Upper lobe of right lung (tissue), 1 donor: ENCODE measurements at regions not wholly inside any gene's neighbourhood (a gene's known extent, or its start where the extent isn't known, plus 50 kb on each side); places are given as distances from the start of the nearest gene placed in this dataset.

Experiments
- ATAC-seq: fragments of 200-7000 bp; cut with Tn5 transposase; one replicate; pipeline ENCODE4 v1.9.1; 2020; ENCODE audit warnings: mild to moderate bottlenecking, moderate library complexity
- DNase-seq: peaks from one replicate; pipeline ENCODE4 v3.0.0-alpha.2; 2020
- H3K27ac ChIP-seq: fragments of 200-600 bp; one replicate; pipeline ENCODE4 v1.8.0; 2022
- H3K27me3 ChIP-seq: fragments of 200-600 bp; one replicate; pipeline ENCODE4 v1.8.0; 2022; ENCODE audit warnings: mild to moderate bottlenecking
- H3K36me3 ChIP-seq: fragments of 200-600 bp; one replicate; pipeline ENCODE4 v1.8.0; 2022
- H3K4me1 ChIP-seq: fragments of 200-600 bp; one replicate; pipeline ENCODE4 v1.8.0; 2022
- H3K4me3 ChIP-seq: fragments of 200-600 bp; one replicate; pipeline ENCODE4 v1.8.0; 2022; ENCODE audit warnings: mild to moderate bottlenecking
- H3K9me3 ChIP-seq: fragments of 200-600 bp; one replicate; pipeline ENCODE4 v1.8.0; 2022
- CTCF ChIP-seq: fragments of 200-600 bp; IDR thresholded peaks from one replicate; pipeline ENCODE4 v1.8.0; 2022; ENCODE audit warnings: antibody characterized with exemption
- intact Hi-C: fragments of 100-400 bp; cut with DNase I; formaldehyde crosslinking; loops from one replicate; pipeline ENCODE4 v1.11.0; 2022
- donor health status: DM: no; HTN: yes; CAD: no; lungs with severe emphysema.

- H3K9me3 ChIP-seq: no peaks in the 10 kb centered on the region
- no peaks in the 10 kb centered on the region for H3K27me3 ChIP-seq
- intact Hi-C loops: no loop called here
- H3K27ac ChIP-seq: no peak overlapping the region
- no peak overlapping the region for H3K4me3 ChIP-seq
- DNase-seq: no peak
- ATAC-seq: no peak
- no peak for TF ChIP-seq CTCF
- H3K36me3 ChIP-seq: no peaks in the 10 kb centered on the region
- H3K4me1 ChIP-seq: peaks cover 6% of the 10 kb centered on the region
Observed at GRCh38 chr16:22726868-22727267, 87.1 kb upstream of the HS3ST2 start.

- no peaks in the 10 kb centered on the region for H3K36me3 ChIP-seq
- DNase-seq (no peak), ATAC-seq (no peak)
- no peak overlapping the region for H3K4me3 ChIP-seq
- no peaks in the 10 kb centered on the region for H3K9me3 ChIP-seq
- TF ChIP-seq CTCF: no peak
- H3K4me1 ChIP-seq: peaks cover 6% of the 10 kb centered on the region
- no peak overlapping the region for H3K27ac ChIP-seq
- intact Hi-C loops: no loop called here
- H3K27me3 ChIP-seq: no peaks in the 10 kb centered on the region
Observed at GRCh38 chr16:22727285-22728166, 86.4 kb upstream of the HS3ST2 start.

- no peaks in the 10 kb centered on the region for H3K27me3 ChIP-seq
- H3K9me3 ChIP-seq: no peaks in the 10 kb centered on the region
- intact Hi-C loops: no loop called here
- no peak for TF ChIP-seq CTCF
- peak overlapping the region; percentile 39 for H3K27ac ChIP-seq
- peaks cover 6% of the 10 kb centered on the region for H3K4me1 ChIP-seq
- no peak for DNase-seq
- peak; percentile 15 for ATAC-seq
- no peaks in the 10 kb centered on the region for H3K36me3 ChIP-seq
- no peak overlapping the region for H3K4me3 ChIP-seq
Observed at GRCh38 chr16:22728167-22728836, 85.7 kb upstream of the HS3ST2 start.

GRCh38 chr16:22732400-22732799, 81.6 kb upstream of the HS3ST2 start:
- peaks cover 3% of the 10 kb centered on the region for H3K4me1 ChIP-seq
- no peak for ATAC-seq
- no peak overlapping the region for H3K4me3 ChIP-seq
- H3K27ac ChIP-seq: no peak overlapping the region
- H3K27me3 ChIP-seq: no peaks in the 10 kb centered on the region
- intact Hi-C loops: no loop called here
- TF ChIP-seq CTCF: no peak
- H3K36me3 ChIP-seq: no peaks in the 10 kb centered on the region
- H3K9me3 ChIP-seq: no peaks in the 10 kb centered on the region
- no peak for DNase-seq

GRCh38 chr16:22732959-22733358, 81.0 kb upstream of the HS3ST2 start:
- no peak for DNase-seq
- no peaks in the 10 kb centered on the region for H3K27me3 ChIP-seq
- H3K4me3 ChIP-seq: no peak overlapping the region
- intact Hi-C loops: no loop called here
- H3K27ac ChIP-seq: no peak overlapping the region
- no peak for TF ChIP-seq CTCF
- H3K36me3 ChIP-seq: no peaks in the 10 kb centered on the region
- no peaks in the 10 kb centered on the region for H3K9me3 ChIP-seq
- H3K4me1 ChIP-seq: no peaks in the 10 kb centered on the region
- no peak for ATAC-seq
